Prostate gland (tissue), 2 donors: ENCODE measurements at regions not wholly inside any gene's neighbourhood (a gene's known extent, or its start where the extent isn't known, plus 50 kb on each side); places are given as distances from the start of the nearest gene placed in this dataset.

Experiments used
- CTCF ChIP-seq, 4 experiments: fragments of 200-600 bp in 2 of 4; fragments of 450-650 bp in 2 of 4; sonication (generic) in 2 of 4; IDR thresholded peaks; 1 replicate in 3 of 4; 2 replicates in 1 of 4; pipeline ENCODE4 v1.5.1; 2016 to 2019; ENCODE audit warnings: antibody characterized with exemption in 4 of 4, mild to moderate bottlenecking in 2 of 4, moderate library complexity in 2 of 4
- POLR2A ChIP-seq: fragments of 450-650 bp; IDR thresholded peaks from one replicate; pipeline ENCODE4 v1.6.1; 2016; ENCODE audit warnings: antibody characterized with exemption, mild to moderate bottlenecking
- POLR2AphosphoS5 ChIP-seq: sonication (generic); formaldehyde crosslinking; IDR thresholded peaks from one replicate; pipeline ENCODE4 v1.6.1; 2017; ENCODE audit warnings: antibody characterized with exemption

GRCh38 chr7:95693551-95694333, 78.6 kb upstream of the DYNC1I1 start:
- TF ChIP-seq CTCF (IDR thresholded peaks at IDR 0.05), result no peak
- no peak for TF ChIP-seq POLR2A
- no peak for TF ChIP-seq POLR2AphosphoS5
